ENCODE measurements at regions not wholly inside any gene's neighbourhood (a gene's known extent, or its start where the extent isn't known, plus 50 kb on each side); places are given as distances from the start of the nearest gene placed in this dataset.

GRCh38 chr15:54841701-54842305 is 354.9 kb downstream of the RSL24D1 start:
- DNase-seq (ENCODE audit: low spot score), result no peak
- in situ Hi-C loops (cut with MboI; ENCODE audit: low sequenced_read_pairs, unreplicated experiment), result no loop called here
- TF ChIP-seq CTCF (IDR thresholded peaks at IDR 0.05; ENCODE audit: borderline replicate concordance, control extremely low read depth, extremely low read depth, insufficient read depth, missing control alignments), result no peak

- TF ChIP-seq CTCF (IDR thresholded peaks at IDR 0.05; ENCODE audit: borderline replicate concordance, control extremely low read depth, extremely low read depth, insufficient read depth, missing control alignments), result no peak
- DNase-seq (ENCODE audit: low spot score), result no peak
- in situ Hi-C loops (cut with MboI; ENCODE audit: low sequenced_read_pairs, unreplicated experiment), result no loop called here
Observed at GRCh38 chr15:54840621-54841398, 355.9 kb downstream of the RSL24D1 start.

GRCh38 chr15:54839379-54839778 is 357.4 kb downstream of the RSL24D1 start:
- no peak for DNase-seq (ENCODE audit: low spot score)
- no peak for TF ChIP-seq CTCF (IDR thresholded peaks at IDR 0.05; ENCODE audit: borderline replicate concordance, control extremely low read depth, extremely low read depth, insufficient read depth, missing control alignments)
- in situ Hi-C loops (cut with MboI; ENCODE audit: low sequenced_read_pairs, unreplicated experiment), result no loop called here

- no peak for DNase-seq (ENCODE audit: low spot score)
- in situ Hi-C loops (cut with MboI; ENCODE audit: low sequenced_read_pairs, unreplicated experiment), result no loop called here
- TF ChIP-seq CTCF (IDR thresholded peaks at IDR 0.05; ENCODE audit: borderline replicate concordance, control extremely low read depth, extremely low read depth, insufficient read depth, missing control alignments), result no peak
Observed at GRCh38 chr15:54836052-54836795, 360.5 kb downstream of the RSL24D1 start.

- TF ChIP-seq CTCF (IDR thresholded peaks at IDR 0.05; ENCODE audit: borderline replicate concordance, control extremely low read depth, extremely low read depth, insufficient read depth, missing control alignments), result no peak
- in situ Hi-C loops (cut with MboI; ENCODE audit: low sequenced_read_pairs, unreplicated experiment), result no loop called here
- DNase-seq (ENCODE audit: low spot score), result no peak
Observed at GRCh38 chr15:54829821-54830220, 366.9 kb downstream of the RSL24D1 start.

- DNase-seq (ENCODE audit: low spot score), result no peak
- in situ Hi-C loops (cut with MboI; ENCODE audit: low sequenced_read_pairs, unreplicated experiment), result no loop called here
- no peak for TF ChIP-seq CTCF (IDR thresholded peaks at IDR 0.05; ENCODE audit: borderline replicate concordance, control extremely low read depth, extremely low read depth, insufficient read depth, missing control alignments)
Observed at GRCh38 chr15:54820811-54821210, 375.9 kb downstream of the RSL24D1 start.

All from GM13976 (cell line).